GM12864 (cell line): ENCODE measurements at regions not wholly inside any gene's neighbourhood (a gene's known extent, or its start where the extent isn't known, plus 50 kb on each side); places are given as distances from the start of the nearest gene placed in this dataset.

Source experiments
- DNase-seq: peaks from one replicate; pipeline ENCODE4 v3.0.0-alpha.2; 2011; ENCODE audit warnings: low read depth
- H3K4me3 ChIP-seq: 2 replicates; pipeline ENCODE4 v1.5.1; 2011; ENCODE audit warnings: mild to moderate bottlenecking, low read depth, low read length, control low read depth
- CTCF ChIP-seq: IDR thresholded peaks from 2 replicates; pipeline ENCODE4 v1.5.1; 2011; ENCODE audit warnings: low read depth, mild to moderate bottlenecking, moderate library complexity, low read length, control low read depth, inconsistent platforms; ENCODE audit errors: missing control alignments

- no peak overlapping the region for H3K4me3 ChIP-seq
- no peak for DNase-seq
- TF ChIP-seq CTCF, result no peak
Measured at GRCh38 chr13:110024645-110024980, 238.2 kb upstream of the IRS2 start.

GRCh38 chr13:110023729-110024644 is 237.6 kb upstream of the IRS2 start:
- TF ChIP-seq CTCF, result no peak
- no peak overlapping the region for H3K4me3 ChIP-seq
- no peak for DNase-seq

GRCh38 chr13:110018009-110018408 is 231.6 kb upstream of the IRS2 start:
- no peak for TF ChIP-seq CTCF
- no peak for DNase-seq
- H3K4me3 ChIP-seq, result no peak overlapping the region

- no peak for DNase-seq
- no peak overlapping the region for H3K4me3 ChIP-seq
- no peak for TF ChIP-seq CTCF
Measured at GRCh38 chr13:110017379-110017778, 231.0 kb upstream of the IRS2 start.

- TF ChIP-seq CTCF, result no peak
- no peak for DNase-seq
- no peak overlapping the region for H3K4me3 ChIP-seq
Measured at GRCh38 chr13:110015253-110015652, 228.9 kb upstream of the IRS2 start.

GRCh38 chr13:110014719-110015118 is 228.3 kb upstream of the IRS2 start:
- H3K4me3 ChIP-seq, result no peak overlapping the region
- no peak for TF ChIP-seq CTCF
- DNase-seq, result no peak
